DND-41 (cell line): ENCODE measurements at regions not wholly inside any gene's neighbourhood (a gene's known extent, or its start where the extent isn't known, plus 50 kb on each side); places are given as distances from the start of the nearest gene placed in this dataset.

Experiments used
- EZH2 ChIP-seq: IDR thresholded peaks from 3 replicates; pipeline ENCODE4 v1.6.1; 2012; ENCODE audit warnings: borderline replicate concordance, low read depth, mild to moderate bottlenecking, moderate library complexity, low read length, inconsistent platforms; ENCODE audit not compliant: severe bottlenecking
- TF ChIP-seq, protein P1 (sequence below): IDR thresholded peaks from 2 replicates; pipeline ENCODE4 v1.5.1; 2012; ENCODE audit warnings: borderline replicate concordance, low read length, moderate library complexity, mild to moderate bottlenecking; ENCODE audit not compliant: poor library complexity, severe bottlenecking; ENCODE audit errors: extremely low read depth

DNA sequence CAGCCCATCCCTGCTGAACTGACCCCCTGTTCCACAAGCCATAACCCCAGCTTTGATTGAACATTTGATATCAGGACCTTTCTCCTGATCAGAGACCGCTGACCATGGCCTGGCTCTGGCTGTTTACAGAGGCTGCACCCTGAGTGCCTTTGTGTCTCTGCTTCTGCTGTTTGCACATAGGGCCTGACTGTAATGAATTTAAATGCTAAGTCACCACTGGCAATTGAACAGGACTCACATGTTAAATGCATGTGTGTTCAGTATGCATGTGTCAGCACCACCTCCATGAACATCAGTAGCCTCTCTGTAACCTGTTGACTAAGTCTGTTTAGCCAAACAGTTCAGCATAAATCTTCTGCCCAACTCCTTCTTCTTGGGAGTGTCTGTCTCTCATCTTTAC, 690.3 kb downstream of the TMEM121 start:
- TF ChIP-seq, protein P1, sequence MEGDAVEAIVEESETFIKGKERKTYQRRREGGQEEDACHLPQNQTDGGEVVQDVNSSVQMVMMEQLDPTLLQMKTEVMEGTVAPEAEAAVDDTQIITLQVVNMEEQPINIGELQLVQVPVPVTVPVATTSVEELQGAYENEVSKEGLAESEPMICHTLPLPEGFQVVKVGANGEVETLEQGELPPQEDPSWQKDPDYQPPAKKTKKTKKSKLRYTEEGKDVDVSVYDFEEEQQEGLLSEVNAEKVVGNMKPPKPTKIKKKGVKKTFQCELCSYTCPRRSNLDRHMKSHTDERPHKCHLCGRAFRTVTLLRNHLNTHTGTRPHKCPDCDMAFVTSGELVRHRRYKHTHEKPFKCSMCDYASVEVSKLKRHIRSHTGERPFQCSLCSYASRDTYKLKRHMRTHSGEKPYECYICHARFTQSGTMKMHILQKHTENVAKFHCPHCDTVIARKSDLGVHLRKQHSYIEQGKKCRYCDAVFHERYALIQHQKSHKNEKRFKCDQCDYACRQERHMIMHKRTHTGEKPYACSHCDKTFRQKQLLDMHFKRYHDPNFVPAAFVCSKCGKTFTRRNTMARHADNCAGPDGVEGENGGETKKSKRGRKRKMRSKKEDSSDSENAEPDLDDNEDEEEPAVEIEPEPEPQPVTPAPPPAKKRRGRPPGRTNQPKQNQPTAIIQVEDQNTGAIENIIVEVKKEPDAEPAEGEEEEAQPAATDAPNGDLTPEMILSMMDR = no peak
- no peak for TF ChIP-seq EZH2
